ENCODE measurements at regions not wholly inside any gene's neighbourhood (a gene's known extent, or its start where the extent isn't known, plus 50 kb on each side); places are given as distances from the start of the nearest gene placed in this dataset.

DNA sequence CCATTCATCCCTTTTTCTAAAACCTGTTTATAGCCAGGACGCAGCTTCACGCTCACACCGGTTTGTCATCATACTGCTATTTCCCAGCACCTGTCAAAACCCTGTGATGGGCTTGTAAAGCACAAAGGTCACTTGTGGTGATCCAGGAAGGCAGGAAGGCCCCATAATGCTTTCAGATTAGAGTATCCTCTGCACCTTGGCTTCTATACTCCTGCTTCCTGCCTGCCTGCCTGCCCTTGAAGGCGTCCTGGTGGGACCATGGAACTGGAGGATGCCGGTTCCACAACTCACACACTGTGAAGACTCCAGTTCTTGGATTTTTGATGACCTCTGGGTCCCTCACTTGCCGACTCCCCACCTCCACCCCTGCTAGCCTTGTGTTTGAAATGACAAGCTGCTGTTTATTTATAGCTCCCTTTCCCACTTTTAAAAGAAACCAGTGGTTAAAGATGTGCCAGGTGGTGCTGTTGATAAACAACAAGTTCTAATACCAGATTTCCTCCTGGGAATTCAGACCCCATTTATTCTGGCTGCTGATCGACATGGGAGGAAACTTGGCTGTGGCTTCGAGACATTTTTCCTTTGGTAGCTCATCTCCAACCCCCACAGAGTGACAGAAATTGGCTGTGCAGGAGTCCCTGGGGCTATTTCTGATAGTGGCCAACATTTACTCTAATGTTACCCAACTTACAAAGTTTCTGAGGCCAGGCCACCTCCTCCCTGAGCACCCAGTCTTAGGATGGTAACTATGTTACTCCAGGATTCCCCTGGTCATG is 211.5 kb downstream of the KDR start:
- no peak for DNase-seq

DNA sequence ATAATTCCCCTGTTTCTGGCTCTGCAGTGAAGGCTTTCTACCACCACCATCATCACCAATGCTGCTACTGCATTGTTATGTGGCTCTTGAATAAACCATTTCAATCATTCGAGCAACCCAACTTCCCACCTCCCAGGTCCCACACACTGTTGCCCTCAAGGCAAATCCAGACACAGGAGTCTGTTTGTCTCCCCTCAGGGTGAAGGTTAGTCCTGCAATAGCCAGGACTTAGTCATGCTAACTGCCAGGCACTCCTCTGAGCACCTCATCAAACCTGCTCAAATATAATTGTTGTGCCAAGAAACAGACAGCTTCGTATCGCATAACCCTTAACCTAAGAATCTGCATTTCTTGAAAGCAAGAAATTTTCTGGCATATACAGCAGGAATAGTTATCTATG is 213.2 kb downstream of the KDR start:
- DNase-seq: no peak

DNA sequence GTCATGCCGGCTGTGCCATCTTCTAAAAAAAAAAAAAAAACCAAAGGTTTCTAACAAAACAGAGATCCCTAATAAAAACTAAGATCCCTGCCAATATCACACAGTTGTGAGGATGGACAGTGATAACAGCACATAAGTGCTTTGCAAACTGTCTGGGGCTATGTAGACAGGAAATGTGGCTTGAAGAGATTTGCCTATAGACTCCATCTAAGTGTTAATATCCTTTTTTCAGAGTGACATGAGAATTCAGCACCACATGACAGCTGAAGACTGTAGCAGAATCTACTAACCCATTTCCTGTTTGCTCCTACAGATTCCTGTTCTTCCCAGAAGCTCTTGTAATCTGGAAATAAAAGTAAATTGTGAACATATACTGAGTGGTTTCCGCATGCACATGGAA is 215.4 kb downstream of the KDR start:
- no peak for DNase-seq

DNA sequence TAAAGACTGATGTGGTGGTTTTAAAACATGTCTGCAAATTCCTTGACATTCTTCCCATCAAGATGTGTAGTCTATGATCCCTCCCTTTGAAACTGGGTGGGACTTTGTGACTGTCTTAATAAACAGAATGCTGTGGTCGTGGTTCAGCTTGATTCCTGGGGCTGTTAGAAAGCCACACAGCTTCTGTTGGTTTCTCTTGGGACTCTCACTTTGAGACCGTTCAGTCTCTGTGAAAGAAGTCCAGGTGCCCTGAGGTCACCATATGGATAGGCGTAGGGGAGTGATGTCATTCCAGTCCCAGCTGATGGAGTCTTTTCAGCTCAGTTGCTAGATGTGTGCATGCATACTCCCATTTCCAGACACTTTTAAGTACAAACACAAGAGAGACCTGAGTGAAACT is 216.6 kb downstream of the KDR start:
- no peak for DNase-seq

DNA sequence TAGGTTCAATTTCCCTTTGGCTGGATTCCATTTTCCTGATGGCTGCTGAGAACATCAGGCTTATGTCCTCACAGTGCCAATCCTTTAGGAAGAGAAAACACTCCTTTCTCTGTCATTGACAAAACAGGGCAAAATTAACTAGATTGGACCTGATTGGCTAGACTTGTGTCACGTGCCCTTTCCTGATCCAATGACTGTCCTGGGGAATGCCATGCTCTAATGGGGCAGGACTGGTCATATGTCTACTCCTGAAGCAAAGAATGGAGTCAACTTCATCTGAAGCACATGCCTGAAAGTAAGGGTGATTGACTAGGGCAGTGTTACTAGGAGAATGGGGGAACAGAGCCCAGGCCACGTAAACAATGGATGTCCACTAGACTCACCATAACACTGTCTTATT is 220.4 kb downstream of the KDR start:
- no peak for DNase-seq

DNA sequence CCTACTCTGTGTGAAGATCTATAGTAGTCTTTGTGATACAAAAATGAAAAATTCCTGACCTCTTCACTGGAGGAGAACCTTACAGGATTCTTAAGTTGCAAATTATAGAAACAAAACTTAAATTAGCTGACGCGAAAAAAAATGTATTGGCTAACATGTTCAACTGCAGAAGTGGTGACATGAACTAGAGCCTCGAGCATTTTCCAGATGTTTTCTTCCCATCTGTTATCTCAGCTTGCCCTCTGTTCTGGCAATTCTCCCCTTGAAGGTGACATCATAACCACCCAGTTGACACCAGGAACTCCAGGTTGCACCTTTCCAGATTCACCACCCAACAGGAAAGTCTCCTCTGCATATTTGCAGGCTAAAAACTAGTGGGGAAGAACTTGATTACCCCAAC is 222.4 kb downstream of the KDR start:
- no peak for DNase-seq

DNA sequence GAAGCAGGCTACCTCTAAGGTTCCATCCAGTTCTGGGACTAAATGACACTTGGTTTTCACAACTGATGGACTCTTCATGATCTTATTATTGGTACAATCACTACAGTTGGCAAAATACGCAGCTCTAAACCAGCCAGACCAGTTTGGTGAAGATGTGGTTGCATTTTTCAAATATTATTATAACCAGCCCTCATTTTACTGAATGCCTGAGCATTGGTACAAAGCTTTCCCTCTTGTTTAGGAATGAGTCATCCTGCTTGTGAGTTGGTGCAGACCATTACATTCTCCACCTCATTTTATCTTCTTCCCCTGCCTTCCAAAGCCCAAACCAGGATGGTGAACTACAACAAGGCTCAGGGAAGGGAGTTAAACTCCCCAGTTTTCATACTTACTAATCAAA is 223.1 kb downstream of the KDR start:
- DNase-seq: no peak

DNA sequence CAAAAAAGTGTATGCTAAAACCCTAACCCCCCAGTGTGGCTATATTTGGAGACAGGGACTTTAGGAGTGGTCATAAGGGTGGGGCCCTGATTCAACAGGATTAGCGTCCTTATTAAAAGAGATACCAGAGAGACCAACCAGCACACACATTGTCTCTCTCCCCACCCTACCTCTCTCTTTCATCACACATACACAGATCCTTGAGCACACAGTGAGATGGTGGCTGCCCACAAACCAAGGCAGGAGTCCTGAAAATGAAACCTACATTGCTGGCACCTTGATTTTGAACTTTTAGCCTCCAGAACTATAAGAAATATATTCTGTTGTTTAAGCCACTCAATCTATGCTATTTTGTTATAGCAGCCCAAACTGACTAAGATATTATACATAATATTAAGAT is 224.2 kb downstream of the KDR start:
- no peak for DNase-seq

DNA sequence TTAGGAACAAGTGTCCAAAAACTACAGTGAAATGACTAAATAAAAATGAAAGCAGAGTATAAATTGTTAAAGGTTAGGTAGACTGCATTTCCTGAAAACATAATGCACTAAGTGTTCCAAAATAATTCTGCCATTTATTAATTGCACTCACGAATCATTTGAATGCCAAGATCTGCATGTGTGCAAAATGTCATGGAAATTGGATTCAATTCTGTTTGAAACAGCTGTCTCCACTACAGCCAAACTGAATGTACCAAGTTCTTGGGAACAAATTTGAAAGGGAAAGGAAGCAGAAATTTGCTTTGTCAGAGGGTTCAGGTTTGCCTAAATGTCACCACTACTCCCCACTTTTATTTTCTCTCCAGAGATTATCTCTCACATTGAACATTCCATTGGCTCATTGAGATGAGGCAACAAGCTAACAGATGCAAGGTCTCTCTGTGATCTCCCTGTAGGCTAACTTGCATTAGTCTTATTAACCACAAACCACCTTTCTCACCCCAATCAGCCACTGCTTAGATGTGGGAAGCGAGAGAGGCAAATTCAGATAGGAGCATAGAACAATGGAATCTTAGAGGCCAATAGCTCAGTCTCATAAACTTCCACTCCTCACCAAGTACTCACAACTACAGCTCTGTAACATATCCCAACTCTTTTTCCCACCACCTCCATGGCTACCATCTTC is 226.6 kb downstream of the KDR start:
- no peak for DNase-seq

DNA sequence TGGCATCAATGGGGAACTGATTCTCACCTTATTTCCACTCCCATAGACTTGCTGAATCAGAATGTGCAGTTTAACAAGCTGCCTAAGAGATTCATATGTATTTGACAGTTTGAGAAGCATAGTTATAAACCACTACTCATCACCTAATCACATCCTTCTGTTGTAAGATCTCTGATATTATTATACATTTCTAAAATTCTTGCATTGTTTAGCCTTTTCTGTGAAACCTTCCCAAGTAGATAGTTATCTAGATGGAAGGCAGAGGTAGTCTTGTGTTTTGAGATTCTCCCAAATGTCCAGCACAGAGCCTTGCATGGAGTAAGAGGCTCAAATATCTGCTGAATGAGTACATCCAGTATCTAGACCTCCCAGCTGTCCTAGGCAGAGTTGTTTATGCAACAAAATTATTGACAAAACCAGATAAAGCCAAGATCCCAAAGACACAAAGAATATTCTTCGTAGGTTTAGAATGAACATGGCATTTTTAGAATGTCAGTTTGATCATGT is 227.3 kb downstream of the KDR start:
- no peak for DNase-seq

DNA sequence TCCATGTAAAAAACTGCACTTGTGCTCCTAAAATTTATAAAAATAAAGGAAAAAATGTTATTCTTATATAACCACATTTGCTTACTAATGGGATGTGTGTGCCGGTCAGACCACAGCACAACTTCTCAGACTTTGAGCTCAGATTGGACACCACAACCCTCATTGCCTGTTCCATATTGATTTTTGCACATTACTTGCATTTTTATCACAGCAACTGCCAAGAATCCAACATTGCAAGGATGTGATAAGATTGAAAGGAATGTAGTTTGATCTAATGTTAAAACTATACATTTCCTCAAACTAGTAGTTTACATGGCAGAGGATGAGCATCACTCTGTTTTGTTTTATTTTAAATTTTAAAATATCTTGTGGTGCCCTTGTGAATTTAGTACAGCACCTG is 227.8 kb downstream of the KDR start:
- no peak for DNase-seq

DNA sequence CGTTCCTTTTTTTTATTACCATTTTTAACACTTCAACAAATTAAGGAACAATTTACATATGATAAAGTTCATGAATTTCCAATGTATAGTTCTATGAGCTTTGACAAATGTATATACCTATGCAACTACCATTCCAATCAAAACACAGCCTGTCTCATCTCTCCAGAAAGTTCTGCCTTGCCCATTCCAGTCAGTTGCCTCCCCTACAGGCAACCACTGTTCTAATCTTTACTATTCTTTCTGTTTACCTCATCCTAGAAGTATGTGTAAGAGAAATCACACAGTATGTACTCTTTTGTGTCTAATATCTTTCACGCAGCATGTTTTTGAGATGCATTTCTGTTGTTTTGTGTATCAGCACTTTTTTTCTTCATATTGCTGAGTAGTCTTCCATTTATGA is 224.9 kb downstream of the KIT start:
- DNase-seq: no peak

DNA sequence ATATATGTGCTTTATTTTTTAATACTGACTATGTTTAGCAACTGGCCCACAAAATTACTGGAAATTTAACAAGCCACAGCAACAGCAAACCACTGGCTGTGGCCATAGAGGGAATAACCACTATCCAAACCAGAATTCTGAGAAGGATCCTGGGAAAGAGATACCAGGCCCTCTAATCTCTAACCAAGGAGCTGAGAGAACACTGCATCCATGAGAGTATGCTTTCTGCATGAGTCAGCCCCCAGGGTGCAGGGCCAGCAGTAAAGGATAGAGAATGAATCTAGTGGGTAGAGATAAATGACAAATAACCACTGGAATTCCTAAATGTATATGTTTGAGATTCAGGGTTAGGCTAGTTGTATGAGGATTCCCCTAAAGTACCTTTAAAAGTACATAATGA is 221.8 kb downstream of the KIT start:
- DNase-seq: no peak

DNA sequence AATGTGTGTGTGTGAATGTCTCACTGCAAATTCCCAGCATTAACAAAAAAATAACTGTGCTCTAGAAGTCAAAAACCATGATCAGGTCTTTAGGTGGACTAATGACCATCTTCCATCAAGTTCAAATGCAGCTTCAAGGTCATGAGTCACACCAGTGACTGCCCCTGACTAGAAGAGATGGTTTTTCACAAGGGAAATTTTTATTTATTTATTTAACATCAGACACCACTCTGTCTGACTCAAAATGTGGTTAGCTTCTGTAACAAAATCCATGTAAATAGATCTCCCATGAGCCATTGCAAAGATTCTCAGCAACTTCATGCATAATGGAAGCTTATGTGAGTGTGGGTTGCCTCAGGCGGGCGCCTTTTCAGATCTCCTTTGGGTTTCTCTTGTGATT is 219.2 kb downstream of the KIT start:
- no peak for DNase-seq

DNA sequence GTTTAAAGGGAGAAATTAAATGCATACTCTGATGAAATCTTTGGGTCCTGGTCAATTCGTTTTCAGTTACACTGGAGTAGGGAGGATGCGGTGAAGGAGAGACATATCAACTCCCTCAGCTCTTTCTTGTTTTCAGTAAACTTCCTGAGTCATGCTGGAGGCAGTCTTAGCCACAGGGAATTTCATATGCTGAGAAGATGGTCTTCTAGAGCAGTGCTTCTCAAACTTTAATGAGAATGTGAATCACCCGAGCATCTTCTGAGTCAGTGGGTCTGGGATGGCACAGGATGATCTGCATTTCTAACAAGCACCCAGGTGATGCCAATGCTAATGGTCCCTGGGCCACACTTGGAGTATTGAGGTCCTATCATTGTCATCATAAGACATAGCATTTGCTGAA is 214.5 kb downstream of the KIT start:
- DNase-seq: no peak

DNA sequence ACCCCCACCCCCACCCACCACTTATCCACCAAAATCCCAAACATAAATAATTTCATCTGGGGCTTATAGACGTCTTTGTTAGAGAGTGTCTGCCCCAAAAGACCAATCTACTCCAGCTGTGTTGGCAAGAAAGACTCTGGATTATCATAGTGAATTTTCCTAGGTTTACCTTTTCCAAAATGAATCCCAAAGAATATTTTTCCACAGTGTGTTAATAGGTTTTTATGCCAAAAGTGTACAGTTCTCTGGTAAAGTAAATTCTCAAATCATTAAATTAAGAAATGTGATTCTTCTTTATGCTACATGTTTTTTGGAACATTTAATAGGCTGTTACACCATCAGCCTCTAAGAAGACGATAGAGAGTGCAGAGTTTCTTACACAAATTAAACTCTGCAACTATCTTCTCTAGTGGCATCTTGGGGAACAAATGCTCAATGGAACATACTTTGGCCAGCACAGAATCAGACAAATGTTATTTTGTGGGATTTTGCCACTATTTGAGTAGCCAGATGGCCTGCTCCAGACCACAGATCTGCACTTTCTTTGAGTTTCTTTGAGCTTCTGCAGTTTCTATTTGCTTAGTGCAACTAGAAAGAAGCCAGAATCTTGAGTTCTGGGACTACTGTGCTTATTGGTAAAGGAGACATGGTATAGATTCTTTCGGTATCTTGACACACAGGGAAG is 206.0 kb downstream of the KIT start:
- no peak for DNase-seq

DNA sequence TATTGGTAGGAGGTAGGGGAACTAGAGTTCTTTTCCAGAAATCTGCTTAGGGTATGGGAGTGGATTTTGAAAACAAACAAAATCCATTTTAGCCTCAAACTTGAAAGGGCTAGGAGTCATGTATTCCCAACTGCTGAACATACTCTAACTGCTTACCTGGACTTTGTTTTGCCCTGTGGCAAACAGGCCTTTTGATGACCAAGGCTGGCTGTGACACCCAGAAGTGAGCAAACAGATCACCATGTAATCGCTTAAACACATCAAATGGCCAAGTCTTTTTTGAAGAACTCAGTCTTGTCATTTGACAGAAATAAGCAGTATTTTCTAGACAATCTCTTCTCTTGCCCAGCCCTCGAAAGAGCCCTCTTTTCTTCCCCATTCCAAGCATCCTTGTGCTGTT is 203.4 kb downstream of the KIT start:
- no peak for DNase-seq

DNA sequence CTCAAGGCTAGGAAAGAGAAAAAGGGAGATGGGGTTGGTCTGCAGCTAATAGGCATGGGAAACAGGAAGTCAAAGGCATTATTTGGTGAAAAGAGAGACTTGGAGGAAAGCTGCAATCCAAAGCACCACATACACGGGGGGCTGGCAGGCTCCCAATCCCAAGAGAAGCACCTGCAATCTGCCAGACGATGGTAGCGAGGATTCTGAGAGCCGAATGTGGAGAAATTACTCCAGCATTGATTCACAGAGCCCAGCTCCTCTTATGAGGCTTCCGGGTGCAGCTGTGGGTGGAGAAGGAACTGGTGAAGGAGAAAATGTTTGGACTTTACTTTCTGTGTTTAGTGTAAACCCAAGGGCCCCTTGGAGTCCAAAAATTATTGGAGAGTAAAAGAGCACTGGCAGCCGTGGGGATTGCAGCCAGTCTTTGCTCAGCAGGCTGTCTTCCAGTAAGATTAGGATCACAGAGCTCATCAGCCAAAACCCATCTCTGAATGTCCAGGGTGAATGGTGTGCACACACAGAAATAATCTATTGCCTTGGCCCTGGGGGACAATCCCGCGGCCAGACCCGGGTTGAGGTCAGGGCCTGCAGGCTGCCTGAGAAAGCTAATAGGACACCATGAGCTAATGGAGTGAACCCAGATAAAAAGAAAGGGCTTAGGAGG is 197.6 kb downstream of the KIT start:
- DNase-seq: no peak

DNA sequence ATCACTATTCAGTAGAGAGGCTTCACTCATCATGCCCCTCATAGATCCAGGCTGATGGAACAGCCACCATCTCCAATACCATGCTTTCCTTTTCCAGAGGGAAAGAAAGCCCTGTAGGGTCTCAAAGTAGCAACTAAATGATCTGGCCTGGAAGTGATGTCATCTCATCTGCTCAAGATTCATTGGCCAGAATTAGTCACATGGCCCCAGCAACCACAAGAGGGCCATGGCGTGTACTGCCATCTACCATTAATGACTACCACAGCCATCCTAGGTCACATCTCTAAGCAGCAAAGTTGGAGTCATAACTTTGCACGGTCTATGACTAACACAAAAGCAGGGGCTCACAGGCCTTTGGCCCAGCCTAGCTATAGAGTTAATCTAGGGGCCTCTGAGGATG is 194.8 kb downstream of the KIT start:
- DNase-seq: no peak

DNA sequence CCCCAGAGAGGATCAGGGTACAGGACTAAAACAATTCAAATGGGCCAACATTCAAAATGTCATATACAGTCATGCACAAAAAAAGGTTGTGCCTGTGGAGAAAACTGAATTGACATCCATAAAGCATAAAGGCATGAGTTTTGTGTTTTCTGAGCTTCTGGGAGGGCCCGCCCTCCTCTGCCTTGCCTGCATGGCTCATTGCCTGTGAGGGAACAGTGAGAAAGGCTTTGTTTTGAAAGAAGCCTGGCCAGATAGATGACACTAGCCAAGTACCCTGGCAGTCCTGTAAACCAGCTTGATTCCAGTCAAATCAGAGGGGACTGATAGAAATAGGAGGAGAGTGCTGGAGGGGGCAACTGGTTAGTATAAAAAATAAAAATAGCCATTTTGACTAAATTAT is 194.3 kb downstream of the KIT start:
- no peak for DNase-seq

DNA sequence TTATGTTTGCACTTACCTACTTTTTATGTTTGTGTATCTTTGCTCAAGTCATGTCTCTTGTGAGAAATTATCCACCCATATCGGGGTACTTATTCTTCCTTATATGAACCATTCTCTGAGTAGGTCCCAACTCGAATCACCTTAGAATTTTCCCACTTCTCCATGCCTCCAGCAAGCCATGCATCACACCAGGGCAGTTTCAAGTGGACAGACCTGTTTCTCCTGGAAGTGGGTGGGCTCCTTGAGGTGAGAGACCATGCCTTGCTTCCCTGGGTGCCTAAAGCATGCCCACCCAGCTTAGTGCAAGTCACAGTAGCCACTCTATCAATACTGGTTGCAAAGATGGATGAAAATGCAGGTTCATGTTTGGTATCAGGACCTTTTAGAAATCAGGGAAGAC is 187.2 kb downstream of the KIT start:
- DNase-seq: no peak

DNA sequence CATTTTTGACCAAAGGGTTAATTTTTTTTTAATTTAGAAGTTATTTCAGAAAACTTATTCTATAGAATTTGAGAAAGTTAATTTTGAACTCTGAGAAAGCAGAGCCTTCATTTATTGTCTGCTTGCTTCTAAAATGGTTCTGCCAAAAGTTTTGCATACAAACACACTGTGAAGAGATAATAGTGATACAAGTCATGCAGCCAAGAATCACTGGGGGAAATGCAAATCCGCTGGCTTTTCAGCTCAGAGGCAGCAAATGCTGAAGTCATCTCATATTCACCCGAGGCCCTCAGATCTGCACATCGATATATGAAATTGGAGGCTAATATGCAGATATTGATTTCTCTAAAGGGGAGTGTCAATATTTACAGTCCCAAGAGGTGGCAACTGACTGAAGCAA is 186.2 kb downstream of the KIT start:
- no peak for DNase-seq

DNA sequence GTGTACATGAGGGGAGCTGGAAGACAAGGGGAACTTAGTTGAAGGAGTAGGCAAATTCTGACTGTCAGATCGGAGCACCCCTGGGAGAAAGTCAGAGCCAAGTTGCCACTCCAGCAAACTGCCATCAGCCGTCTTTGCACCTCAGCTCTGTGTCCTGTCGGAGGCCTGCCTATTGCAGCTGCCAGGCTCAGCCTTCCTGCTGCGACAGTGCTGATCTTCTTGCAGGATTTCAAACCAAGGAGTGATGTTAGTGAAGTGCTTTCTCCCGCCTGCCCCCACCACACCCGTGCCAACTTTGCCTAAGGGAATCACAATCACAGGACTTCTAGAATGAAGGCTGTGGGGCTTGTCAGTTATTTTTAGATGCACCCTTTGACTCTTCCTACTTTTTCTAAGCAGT is 185.3 kb downstream of the KIT start:
- no peak for DNase-seq

DNA sequence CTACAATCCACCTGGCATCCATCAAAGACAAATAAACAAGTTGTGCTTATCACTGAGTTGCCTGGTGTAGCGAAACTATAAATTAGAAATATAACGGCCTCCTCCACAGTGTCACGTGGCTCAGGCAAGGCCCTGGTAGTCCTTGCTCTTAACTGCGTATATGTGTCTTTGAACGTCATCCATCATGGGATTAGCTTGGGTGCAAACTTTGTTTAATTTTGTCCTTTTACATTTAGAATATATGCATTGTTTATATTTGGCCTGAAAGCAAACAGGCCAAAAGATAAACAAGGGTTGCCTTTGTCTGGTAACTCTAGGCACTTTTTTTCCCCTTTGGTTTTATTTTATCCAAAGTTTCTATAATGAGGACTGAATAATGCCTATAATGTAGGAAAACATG is 184.9 kb downstream of the KIT start:
- no peak for DNase-seq

Measured in stimulated activated CD4-positive, alpha-beta T cell treated with anti-CD3 and anti-CD28 coated beads, Interleukin-2, amount 100 ng/mL, for 48 hours (primary cell).